ENCODE measurements at regions not wholly inside any gene's neighbourhood (a gene's known extent, or its start where the extent isn't known, plus 50 kb on each side); places are given as distances from the start of the nearest gene placed in this dataset.
A peak's percentile ranks its signal among the peaks of the same experiment; 100 is the strongest.

- H3K4me3 ChIP-seq (ENCODE audit: low read depth, low read length), result no peak overlapping the region
- no peak for TF ChIP-seq CTCF (IDR thresholded peaks at IDR 0.05; ENCODE audit: low read depth, low read length)
Measured at GRCh38 chr16:26950636-26951035, 116.1 kb upstream of the C16orf82 start.

GRCh38 chr16:26951950-26952349 is 114.8 kb upstream of the C16orf82 start:
- H3K4me3 ChIP-seq (ENCODE audit: low read depth, low read length), result no peak overlapping the region
- TF ChIP-seq CTCF (IDR thresholded peaks at IDR 0.05; ENCODE audit: low read depth, low read length), result no peak

- TF ChIP-seq CTCF (IDR thresholded peaks at IDR 0.05; ENCODE audit: low read depth, low read length), result no peak
- no peak overlapping the region for H3K4me3 ChIP-seq (ENCODE audit: low read depth, low read length)
Measured at GRCh38 chr16:26952411-26952810, 114.3 kb upstream of the C16orf82 start.

GRCh38 chr16:26957283-26957859 is 109.4 kb upstream of the C16orf82 start:
- H3K4me3 ChIP-seq (ENCODE audit: low read depth, low read length), result no peak overlapping the region
- TF ChIP-seq CTCF (IDR thresholded peaks at IDR 0.05; ENCODE audit: low read depth, low read length), result no peak

- no peak overlapping the region for H3K4me3 ChIP-seq (ENCODE audit: low read depth, low read length)
- no peak for TF ChIP-seq CTCF (IDR thresholded peaks at IDR 0.05; ENCODE audit: low read depth, low read length)
Measured at GRCh38 chr16:26959416-26960009, 107.2 kb upstream of the C16orf82 start.

GRCh38 chr16:26961459-26961858 is 105.3 kb upstream of the C16orf82 start:
- TF ChIP-seq CTCF (IDR thresholded peaks at IDR 0.05; ENCODE audit: low read depth, low read length), result no peak

GRCh38 chr16:26963109-26963508 is 103.6 kb upstream of the C16orf82 start:
- H3K4me3 ChIP-seq (ENCODE audit: low read depth, low read length), result no peak overlapping the region
- peak; percentile 34; the same call in 1 of the 2 replicates for TF ChIP-seq CTCF (IDR thresholded peaks at IDR 0.05; ENCODE audit: low read depth, low read length)

More at GRCh38 chr16:26961459-26961858, 105.3 kb upstream of the C16orf82 start:
- no peak overlapping the region for H3K4me3 ChIP-seq (ENCODE audit: low read depth, low read length)
